WTC11 (cell line): ENCODE measurements at regions not wholly inside any gene's neighbourhood (a gene's known extent, or its start where the extent isn't known, plus 50 kb on each side); places are given as distances from the start of the nearest gene placed in this dataset.

ENCODE experiments used
- ATAC-seq: fragments of 200-7000 bp; cut with Tn5 transposase; 2 replicates; pipeline ENCODE4 v1.10.0; 2021; ENCODE audit warnings: mild to moderate bottlenecking, moderate library complexity
- CTCF ChIA-PET: fragments of 300-600 bp; sonication (Branson Sonifier 250); formaldehyde crosslinking; loops from one replicate; lab custom pipeline; 2021; ENCODE audit warnings: antibody characterized with exemption; lab: Charles Lee
- POLR2A ChIA-PET: fragments of 350-600 bp; sonication (Branson Sonifier 250); formaldehyde crosslinking; loops from one replicate; lab custom pipeline; 2021; ENCODE audit warnings: antibody characterized with exemption; lab: Charles Lee
- DNase-seq: peaks from one replicate; pipeline ENCODE4 v3.0.0; 2021; ENCODE audit warnings: low spot score
- H3K27ac Mint-ChIP-seq: 2 replicates; pipeline ENCODE4 v1.8.0; 2021; ENCODE audit warnings: mixed read lengths
- H3K27me3 Mint-ChIP-seq: 2 replicates; pipeline ENCODE4 v1.8.0; 2021; ENCODE audit warnings: low read depth, mild to moderate bottlenecking, moderate library complexity, mixed read lengths
- H3K36me3 Mint-ChIP-seq: 2 replicates; pipeline ENCODE4 v1.8.0; 2021; ENCODE audit warnings: mixed read lengths
- H3K4me1 Mint-ChIP-seq: 2 replicates; pipeline ENCODE4 v1.8.0; 2022; ENCODE audit warnings: mixed read lengths
- H3K4me3 Mint-ChIP-seq: 2 replicates; pipeline ENCODE4 v1.8.0; 2021; ENCODE audit warnings: mild to moderate bottlenecking, moderate library complexity, mixed read lengths
- H3K9me3 Mint-ChIP-seq: 2 replicates; pipeline ENCODE4 v1.8.0; 2021; ENCODE audit warnings: mixed read lengths
- AR ChIP-seq: fragments of 250-450 bp; sonication (Bioruptor Pico); IDR thresholded peaks from 2 replicates; pipeline ENCODE4 v1.9.0; 2021; ENCODE audit warnings: mild to moderate bottlenecking
- ARID4B ChIP-seq: sonication (generic); formaldehyde crosslinking; IDR thresholded peaks from 2 replicates; pipeline ENCODE4 v1.8.0; 2023; ENCODE audit warnings: missing genetic modification reagents, mild to moderate bottlenecking, borderline replicate concordance
- ATF6 ChIP-seq: sonication (generic); formaldehyde crosslinking; IDR thresholded peaks from 2 replicates; pipeline ENCODE4 v1.8.1; 2023; ENCODE audit warnings: mild to moderate bottlenecking, missing genetic modification reagents
- CREM ChIP-seq: sonication (generic); formaldehyde crosslinking; IDR thresholded peaks from 2 replicates; pipeline ENCODE4 v1.8.1; 2022; ENCODE audit warnings: mild to moderate bottlenecking, missing genetic modification reagents, moderate library complexity
- ERG ChIP-seq: fragments of 250-450 bp; sonication (Bioruptor Pico); IDR thresholded peaks from 2 replicates; pipeline ENCODE4 v1.8.0; 2021; ENCODE audit warnings: mild to moderate bottlenecking
- GABPB1 ChIP-seq: sonication (generic); formaldehyde crosslinking; IDR thresholded peaks from 2 replicates; pipeline ENCODE4 v1.8.1; 2023; ENCODE audit warnings: mild to moderate bottlenecking, missing genetic modification reagents
- IRF1 ChIP-seq: sonication (generic); formaldehyde crosslinking; IDR thresholded peaks from 2 replicates; pipeline ENCODE4 v1.8.0; 2023; ENCODE audit warnings: missing genetic modification reagents
- JUN ChIP-seq: sonication (generic); formaldehyde crosslinking; IDR thresholded peaks from 2 replicates; pipeline ENCODE4 v1.8.0; 2023; ENCODE audit warnings: mild to moderate bottlenecking, missing genetic modification reagents
- MAX ChIP-seq: sonication (generic); formaldehyde crosslinking; IDR thresholded peaks from 2 replicates; pipeline ENCODE4 v1.8.0; 2022; ENCODE audit warnings: mild to moderate bottlenecking, missing genetic modification reagents
- MXD4 ChIP-seq: fragments of 250-450 bp; sonication (Bioruptor Pico); IDR thresholded peaks from 2 replicates; pipeline ENCODE4 v1.8.0; 2021; ENCODE audit warnings: mild to moderate bottlenecking, moderate library complexity, borderline replicate concordance
- NFE2L1 ChIP-seq: sonication (generic); formaldehyde crosslinking; IDR thresholded peaks from 2 replicates; pipeline ENCODE4 v1.8.1; 2023; ENCODE audit warnings: missing genetic modification reagents
- OVOL2 ChIP-seq: fragments of 250-450 bp; sonication (Bioruptor Pico); IDR thresholded peaks from 2 replicates; pipeline ENCODE4 v1.9.0; 2021; ENCODE audit warnings: mild to moderate bottlenecking, borderline replicate concordance
- PRRX2 ChIP-seq: fragments of 250-450 bp; sonication (Bioruptor Pico); IDR thresholded peaks from 2 replicates; pipeline ENCODE4 v1.8.0; 2021; ENCODE audit warnings: mild to moderate bottlenecking
- SP1 ChIP-seq: sonication (generic); formaldehyde crosslinking; conservative IDR thresholded peaks from 2 replicates; pipeline ENCODE4 v1.8.1; 2022; ENCODE audit warnings: missing genetic modification reagents
- TEAD1 ChIP-seq: sonication (generic); formaldehyde crosslinking; IDR thresholded peaks from 2 replicates; pipeline ENCODE4 v1.8.0; 2022; ENCODE audit warnings: mild to moderate bottlenecking, missing genetic modification reagents
- USF2 ChIP-seq: sonication (generic); formaldehyde crosslinking; IDR thresholded peaks from 2 replicates; pipeline ENCODE4 v1.8.1; 2023; ENCODE audit warnings: mild to moderate bottlenecking, missing genetic modification reagents, moderate library complexity
- ZNF219 ChIP-seq: sonication (generic); formaldehyde crosslinking; IDR thresholded peaks from 2 replicates; pipeline ENCODE4 v1.8.0; 2023; ENCODE audit warnings: missing genetic modification reagents, mild to moderate bottlenecking, borderline replicate concordance
- ZNF263 ChIP-seq: sonication (generic); formaldehyde crosslinking; IDR thresholded peaks from 2 replicates; pipeline ENCODE4 v1.8.1; 2022; ENCODE audit warnings: low read depth, mild to moderate bottlenecking, moderate library complexity, missing genetic modification reagents
- ZNF396 ChIP-seq: fragments of 250-450 bp; sonication (Bioruptor Pico); IDR thresholded peaks from 2 replicates; pipeline ENCODE4 v1.8.0; 2021; ENCODE audit warnings: mild to moderate bottlenecking, moderate library complexity, borderline replicate concordance
- ZNF512 ChIP-seq: sonication (generic); formaldehyde crosslinking; IDR thresholded peaks from 2 replicates; pipeline ENCODE4 v1.8.1; 2022; ENCODE audit warnings: missing genetic modification reagents, borderline replicate concordance

- no peak for TF ChIP-seq AR
Observed at GRCh38 chr5:127994087-127994660, 89.4 kb upstream of the SLC12A2 start (continued).

- ATAC-seq = no peak
- Mint-ChIP-seq H3K4me1 (no peaks in the 10 kb centered on the region), H3K27ac (no peak overlapping the region), H3K36me3 (no peaks in the 10 kb centered on the region), H3K9me3 (no peaks in the 10 kb centered on the region), H3K4me3 (no peak overlapping the region), H3K27me3 (no peaks in the 10 kb centered on the region)
- DNase-seq = no peak
- TF ChIP-seq TEAD1 (CRISPR knock-in tag) (no peak), ERG (CRISPR knock-in tag) (no peak), ZNF219 (CRISPR knock-in tag) (no peak), SP1 (CRISPR knock-in tag) (no peak), MXD4 (CRISPR knock-in tag) (no peak), ARID4B (no peak), JUN (CRISPR knock-in tag) (no peak), USF2 (CRISPR knock-in tag) (no peak)
- ChIA-PET CTCF (no interaction called here), POLR2A (no interaction called here)
Observed at GRCh38 chr5:127995556-127995955, 88.0 kb upstream of the SLC12A2 start.

GRCh38 chr5:127997201-127997704 is 86.3 kb upstream of the SLC12A2 start:
- CTCF ChIA-PET = no interaction called here
- POLR2A ChIA-PET = no interaction called here
- DNase-seq = no peak
- TF ChIP-seq OVOL2 (CRISPR knock-in tag) (no peak), ZNF396 (no peak), ZNF263 (CRISPR knock-in tag) (no peak), CREM (CRISPR knock-in tag) (no peak), IRF1 (CRISPR knock-in tag) (no peak), GABPB1 (CRISPR knock-in tag) (no peak), ATF6 (no peak), ZNF512 (CRISPR knock-in tag) (no peak), ZNF219 (CRISPR knock-in tag) (no peak), PRRX2 (CRISPR knock-in tag) (no peak), NFE2L1 (CRISPR knock-in tag) (no peak), MAX (CRISPR knock-in tag) (no peak)

More at GRCh38 chr5:127997201-127997704, 86.3 kb upstream of the SLC12A2 start:
- Mint-ChIP-seq H3K27me3 (no peaks in the 10 kb centered on the region), H3K9me3 (no peaks in the 10 kb centered on the region), H3K4me3 (no peak overlapping the region), H3K4me1 (no peaks in the 10 kb centered on the region), H3K27ac (no peak overlapping the region), H3K36me3 (no peaks in the 10 kb centered on the region)
- no peak for ATAC-seq
